HG03095 (cell line): ENCODE measurements at regions not wholly inside any gene's neighbourhood (a gene's known extent, or its start where the extent isn't known, plus 50 kb on each side); places are given as distances from the start of the nearest gene placed in this dataset.

ENCODE experiments used
- ATAC-seq: cut with Tn5 transposase; IDR thresholded peaks from one replicate; pipeline ENCODE4 v1.9.1; 2021; ENCODE audit warnings: moderate library complexity; ENCODE audit not compliant: unreplicated experiment

DNA sequence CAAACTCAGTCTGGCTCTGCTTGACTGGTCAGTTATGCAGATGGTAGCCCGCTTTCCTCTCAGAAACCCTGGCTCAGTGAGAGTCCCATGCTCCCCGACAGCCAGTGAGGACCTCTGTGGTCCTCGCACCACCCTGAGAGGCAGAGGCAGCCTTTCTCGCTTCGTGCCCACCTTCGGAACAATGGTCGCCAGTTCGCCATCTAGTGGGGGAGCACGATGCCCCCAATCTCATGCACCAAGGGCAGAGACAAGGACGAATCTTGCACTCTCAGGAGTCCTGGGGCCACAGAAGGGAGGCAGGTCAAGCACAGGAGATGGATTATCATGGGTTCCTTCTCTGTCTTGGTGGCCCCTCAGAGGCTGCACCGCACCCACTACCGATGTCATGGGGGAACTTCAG, 75.2 kb downstream of the RHCG start:
- no peak for ATAC-seq

DNA sequence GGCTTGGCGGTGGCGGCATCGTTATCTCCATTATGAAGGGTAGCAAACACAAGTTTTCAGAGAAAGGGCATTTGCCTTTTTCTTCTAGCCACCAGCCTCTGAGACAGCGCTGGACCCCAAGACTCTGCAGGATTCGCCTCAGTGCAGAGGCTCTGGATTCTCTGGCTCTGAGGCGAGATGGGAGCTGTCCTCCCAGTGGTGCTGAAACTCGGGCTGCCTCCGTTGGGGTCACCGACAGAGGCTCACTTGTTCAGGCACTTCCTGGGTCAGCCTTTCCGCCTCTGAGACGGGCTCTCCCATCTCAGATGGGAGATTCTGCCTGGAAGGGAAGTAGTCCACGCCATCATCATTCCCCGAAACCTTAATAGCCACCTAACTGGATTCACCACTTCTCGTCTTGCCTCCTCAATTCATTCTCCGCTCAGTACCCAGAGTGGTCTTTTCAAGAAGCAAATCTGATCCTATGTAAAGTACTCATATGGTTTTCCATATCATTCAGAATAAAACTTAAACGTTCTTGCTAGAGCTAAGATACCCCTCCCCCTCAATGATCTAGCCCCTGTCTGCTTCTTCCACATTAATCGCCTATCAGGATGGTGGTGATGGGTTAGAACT, 76.9 kb downstream of the RHCG start:
- no peak for ATAC-seq

DNA sequence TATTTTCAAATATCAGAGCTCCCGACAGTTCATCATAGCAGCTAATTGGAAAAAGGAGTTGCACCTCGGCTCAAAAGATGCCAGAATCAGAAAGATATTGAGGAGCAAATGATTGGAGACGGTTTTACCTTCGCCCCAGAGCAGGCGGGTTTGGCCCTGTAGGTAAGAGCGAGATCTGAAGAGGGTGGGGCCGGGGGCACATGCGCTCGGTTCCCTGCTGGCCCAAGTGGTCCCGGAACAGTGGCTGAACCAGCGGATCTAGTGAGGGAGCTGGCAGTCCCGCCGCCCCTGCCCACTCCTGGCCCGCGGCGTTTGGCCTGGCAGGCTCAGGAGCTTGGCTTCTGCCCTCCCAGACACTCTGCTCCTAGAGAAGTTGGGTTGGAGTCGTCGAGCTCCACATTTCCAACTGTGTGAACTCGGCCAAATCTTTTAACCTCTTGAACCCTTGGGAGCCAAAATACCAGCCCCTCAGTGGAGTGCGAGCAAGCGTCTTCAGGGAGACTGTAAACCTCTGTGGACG, 79.1 kb downstream of the RHCG start:
- no peak for ATAC-seq

DNA sequence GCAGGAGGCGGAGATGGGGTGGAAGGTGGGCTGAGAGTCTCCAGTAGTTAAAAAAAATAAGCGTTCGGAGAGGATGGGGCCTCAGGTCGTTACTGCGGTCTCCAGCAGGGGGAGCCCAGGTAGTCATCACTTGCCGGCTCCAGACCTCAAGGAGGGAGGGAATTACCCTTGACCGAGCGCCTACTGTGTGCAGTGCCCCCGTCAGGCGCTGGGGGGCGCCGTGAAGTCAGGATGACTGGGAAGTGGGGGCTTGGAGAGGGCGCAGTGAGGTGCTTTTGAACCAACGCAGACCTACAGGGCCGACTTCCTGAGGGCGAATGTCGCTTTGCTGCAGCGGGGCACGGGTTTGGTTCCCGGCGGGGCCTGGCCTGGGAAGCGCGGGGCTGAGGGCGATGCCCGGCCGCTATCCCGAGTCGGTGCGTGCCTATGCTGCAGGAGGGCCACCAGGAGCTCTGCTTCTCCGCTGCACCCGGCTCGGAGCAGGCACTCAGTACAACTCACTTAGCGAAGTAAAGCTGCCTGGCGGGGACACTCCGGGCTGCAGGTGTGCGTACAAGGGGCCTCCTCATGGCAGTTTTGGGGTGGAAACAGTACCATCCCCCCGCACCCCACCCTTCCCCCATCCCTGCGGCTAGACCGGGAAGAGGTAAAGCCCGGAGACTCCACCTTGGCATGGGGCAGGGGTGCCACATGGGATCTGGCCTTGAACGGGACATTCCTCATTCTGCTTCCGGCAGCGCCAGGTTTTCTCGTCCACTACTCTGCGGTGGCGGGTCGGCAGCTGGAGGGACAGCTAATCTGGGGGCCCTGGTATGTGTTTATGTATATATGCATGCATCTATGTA, 79.8 kb downstream of the RHCG start:
- peak; percentile 92 for ATAC-seq

DNA sequence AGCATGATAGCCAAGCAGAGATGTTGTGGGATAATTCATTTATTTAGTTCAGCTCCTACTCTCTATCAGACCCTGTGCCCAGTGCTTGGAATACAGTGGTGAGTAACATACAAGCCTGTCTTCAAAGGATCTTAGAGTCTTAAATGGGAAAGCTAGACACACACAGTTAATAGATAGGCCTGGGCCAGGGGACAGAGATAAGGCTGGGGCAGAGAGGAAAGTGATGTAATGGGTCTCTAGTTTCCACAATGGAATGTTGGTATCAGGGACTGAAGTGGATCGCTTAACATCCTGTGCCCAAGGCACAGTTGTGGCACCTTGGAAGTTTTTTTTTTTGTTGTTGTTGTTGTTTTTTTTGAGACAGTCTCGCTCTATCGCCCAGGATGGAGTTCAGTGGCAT, 79.9 kb upstream of the POLG start:
- ATAC-seq = no peak

DNA sequence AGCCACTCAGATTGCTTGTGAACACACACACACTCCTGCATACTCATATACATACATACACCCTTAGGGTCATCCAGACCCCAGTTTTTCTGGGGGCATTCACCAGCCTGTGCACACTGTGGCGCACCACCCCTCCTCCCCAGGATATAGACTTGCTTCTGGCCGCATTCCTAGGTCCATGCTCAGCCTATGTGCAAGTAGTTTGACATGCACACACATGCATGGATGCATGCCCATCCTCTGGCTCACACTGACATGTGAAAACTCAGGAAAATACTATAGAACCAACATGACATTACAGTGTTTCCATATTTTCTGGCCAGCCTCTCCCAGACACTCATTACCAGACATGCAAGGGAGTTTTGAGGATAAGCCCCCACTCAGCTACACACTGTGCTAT, 79.3 kb upstream of the POLG start:
- no peak for ATAC-seq

DNA sequence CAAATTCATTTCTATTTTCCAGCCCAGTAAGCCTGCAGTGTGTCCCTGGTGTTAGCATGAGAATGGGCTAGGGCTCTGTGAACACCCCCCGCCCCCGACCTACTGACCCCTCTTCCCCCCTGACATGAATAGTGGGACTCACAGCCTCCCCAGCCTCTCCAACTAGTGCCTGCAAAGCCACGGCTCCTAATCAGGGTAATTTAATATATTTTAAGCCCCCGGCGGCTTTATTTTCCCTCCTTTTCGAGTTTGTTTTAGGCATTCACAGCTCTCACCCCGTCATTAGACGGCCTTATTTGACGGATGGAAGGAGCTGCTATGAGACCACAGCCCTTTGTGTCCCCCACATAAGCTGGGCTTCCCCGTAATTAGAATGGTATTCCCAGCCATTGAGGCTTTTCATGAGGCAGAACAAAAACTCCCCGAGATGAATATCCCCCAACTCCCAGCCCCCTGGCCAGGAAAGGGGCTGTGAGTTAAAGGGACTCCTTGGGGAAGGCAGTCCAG, 78.3 kb upstream of the POLG start:
- ATAC-seq = no peak

DNA sequence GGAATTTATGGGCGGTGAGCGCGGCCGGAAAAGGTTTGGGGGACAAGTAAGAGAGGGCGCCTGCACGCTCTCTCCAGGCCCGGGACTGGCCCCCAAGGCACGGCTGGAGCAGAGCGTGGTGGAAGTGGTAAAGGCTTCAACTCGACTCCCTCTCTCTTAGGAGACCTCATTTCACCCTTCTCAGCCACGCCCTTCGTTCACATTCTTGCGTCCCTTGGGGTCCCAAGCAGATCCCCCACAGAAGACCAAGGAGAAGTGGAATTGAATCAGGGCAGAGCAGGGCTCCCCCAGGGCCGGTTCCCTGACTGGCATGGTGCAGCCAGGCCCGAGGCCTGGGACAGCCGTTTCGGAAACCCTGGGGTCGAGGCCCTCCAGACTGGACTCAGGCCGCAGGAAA, 75.4 kb upstream of the POLG start:
- no peak for ATAC-seq

DNA sequence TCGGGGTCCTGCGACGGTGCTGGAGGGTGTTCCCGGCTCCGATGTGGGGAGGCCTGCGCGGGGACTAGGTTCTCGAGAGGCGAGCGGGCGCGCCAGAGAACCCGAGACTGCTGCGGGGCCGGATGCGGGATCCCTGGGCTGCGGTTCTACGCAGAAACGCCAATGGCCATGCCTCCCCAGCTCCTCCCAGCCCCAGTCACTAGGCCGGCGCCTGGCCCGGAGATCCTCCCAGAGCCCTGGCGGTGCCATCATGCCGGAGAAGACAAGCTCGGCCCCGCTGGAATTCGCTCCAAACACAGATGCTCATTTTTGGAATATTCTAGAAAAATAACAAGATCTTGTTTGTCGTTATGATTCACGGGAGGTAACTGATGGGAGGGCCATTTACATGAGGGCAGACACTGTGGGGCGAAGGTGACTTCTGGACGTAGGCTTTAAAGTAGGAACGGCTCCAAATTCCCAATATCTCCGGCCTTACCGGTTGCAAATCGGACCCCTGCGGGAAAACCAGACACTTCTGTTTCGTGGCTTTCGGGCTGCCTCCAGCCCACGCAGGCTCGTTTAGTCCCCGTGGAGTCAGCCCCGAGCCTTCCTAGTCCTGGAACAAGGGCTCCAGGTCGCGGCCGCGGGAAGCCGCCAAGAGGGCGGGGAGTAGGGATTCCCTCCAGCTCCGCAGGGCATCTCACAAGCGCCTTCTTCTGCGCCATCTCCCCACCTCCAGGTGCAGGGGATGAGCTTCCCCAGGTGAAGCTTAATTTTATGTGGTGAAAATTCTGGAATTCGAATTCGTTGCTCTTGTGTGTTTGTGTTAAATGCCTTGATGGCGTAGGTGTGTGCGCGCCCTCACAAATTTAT, 74.8 kb upstream of the POLG start:
- ATAC-seq = no peak

DNA sequence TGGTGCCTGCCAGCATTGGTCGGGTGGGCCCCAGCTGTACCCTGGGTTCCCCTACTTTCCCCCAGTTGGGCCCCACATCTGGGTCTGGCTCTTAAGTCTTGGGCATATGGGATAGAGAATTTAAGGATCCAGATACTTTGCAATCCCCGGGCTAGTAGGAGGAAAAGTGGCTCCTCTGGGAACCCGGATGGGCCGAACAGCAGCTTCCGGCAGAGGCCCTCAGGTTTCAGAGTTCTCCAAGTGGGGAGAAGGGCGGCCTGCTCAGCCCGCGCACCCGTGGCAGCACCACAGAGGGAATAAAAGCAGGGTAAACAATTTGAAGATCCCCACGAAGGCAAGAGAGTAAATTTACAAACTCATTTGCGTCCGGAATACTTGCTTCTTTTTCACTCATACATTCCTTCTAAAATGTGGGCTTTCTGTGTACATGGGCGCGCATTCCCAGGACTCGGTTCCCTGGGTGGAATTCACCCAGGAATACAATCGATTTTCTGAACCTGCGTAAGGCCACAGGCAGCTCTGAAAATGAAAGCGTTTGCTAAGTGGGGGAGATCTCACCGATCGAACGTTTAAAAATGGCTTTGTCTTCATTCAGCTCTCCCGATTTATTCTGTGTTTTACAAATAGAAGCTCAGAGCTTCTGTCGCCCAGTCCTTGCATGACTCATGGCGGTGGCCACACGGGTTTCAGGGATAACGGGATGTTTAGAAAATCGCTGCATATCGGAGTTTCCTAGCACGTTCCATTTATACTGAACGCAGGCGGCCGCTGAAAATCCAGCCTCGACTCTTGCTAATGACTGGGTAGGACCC, 74.0 kb upstream of the POLG start:
- ATAC-seq = no peak

DNA sequence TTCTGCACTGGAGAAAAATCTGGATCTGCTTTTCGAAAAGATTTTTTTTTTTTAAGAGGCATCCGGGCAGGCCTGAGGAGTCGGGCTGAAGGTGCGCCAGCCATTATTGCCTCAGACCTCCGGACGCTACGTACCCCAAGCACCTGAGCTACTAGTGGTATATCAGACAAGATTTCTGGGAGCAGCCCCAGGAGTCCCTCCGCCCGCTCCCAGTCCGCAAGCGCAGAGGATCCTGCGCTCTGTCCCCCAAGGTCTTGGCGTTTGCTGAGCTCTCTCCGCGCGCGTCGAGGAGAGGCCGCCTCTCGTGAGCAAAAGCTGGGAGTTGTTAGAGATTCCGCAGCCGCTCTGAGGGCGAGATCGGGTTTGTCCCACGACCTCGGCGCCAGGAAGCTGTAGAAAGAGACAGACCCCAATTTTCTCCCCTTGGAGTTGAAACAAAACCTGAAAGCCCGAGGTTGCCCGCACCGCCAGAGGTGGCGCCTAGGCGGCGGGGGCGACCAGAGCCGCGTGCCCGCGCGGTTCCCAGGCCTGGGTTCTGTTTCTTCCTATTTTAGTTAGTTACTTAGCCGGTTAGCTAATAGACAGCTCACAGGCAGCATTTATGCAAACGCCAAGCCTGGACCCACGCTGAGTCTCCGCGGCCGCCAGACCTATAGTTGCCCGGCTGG, 72.5 kb upstream of the POLG start:
- no peak for ATAC-seq

DNA sequence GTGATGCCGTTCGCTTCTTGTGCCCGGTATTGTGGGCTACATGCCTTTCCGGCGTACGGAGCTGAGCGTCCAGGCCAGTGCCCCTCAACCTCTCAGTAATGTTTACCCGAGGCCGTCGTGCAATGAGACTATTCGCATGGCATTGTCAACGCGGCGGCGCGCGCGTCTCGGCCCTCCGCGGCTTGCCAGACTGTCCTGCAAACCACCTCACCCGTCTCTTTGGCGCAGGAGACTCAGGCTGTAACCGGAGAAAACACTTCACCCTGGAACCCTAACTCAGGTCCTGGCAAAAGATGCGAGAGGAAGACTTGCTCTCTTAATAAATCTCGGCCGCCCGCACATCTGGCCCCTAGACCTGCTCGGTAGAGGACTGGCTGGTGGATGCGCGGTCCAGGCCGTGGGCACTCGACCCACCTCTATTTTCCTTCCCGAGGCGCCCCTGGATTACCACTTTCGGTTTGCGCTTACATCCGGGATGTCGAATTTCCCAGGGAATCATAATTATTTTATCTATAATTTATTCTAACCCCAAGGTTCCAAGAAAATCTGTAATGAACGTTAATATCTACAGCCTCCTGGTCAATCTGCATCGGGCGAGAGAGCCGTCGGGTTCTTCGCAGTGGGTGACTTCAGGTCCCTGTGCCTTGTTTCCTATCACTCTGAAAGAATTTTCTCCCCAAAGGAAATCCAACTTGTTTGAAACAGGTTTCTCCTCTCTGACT, 71.8 kb upstream of the POLG start:
- ATAC-seq = no peak

DNA sequence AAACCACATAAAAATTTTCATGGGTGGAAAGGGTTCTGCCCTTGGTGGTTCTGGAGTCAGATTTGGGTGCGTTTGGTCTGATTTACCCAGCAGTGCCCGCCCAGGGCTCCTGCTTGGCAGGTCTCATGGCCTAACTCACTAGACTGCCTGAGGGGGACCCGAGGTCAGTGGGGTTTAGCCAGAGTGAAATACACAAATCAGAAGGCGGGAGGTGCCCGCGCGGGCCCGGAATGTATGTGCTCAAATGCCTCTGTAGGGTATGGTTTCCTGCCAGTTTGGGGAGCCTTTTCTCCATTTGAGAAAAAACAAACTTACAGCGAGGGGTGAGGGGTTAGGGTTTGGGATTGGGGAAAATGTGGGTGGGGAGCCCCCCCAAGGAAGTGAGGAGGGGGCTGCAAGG, 70.9 kb upstream of the POLG start:
- no peak for ATAC-seq

DNA sequence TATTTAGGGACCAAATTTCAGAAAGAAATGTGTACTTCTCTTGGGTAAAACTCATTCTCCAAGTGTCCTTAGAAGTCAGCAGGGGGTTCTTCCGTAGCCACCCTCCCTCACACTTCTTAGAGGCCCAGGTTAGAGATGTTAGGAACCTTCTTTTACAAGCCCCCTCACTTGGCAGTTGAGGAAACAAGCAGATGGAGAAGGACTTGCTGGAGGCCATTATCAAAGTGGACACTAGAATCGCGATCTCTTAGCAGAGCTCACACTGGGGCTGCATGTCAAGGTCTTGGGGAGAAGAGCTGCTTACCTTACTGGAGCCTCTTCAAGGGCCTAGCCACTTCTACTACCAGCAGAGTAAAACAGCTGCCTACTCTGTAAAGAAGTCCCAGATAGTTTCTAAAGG, 69.4 kb upstream of the POLG start:
- ATAC-seq = no peak

DNA sequence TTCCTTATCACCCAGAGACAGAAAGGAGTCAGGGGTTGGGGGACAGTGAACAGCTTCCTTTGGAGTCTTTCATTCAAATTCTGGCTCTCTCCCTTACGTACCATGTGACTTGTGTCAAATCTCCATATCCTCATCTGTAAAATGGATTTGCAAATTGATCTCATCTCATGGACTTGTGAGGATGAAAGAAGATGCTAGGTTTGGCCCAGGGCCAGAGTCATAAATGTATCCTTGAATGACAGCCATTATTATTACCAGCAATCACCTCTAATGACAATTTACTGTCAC, 67.8 kb upstream of the POLG start:
- ATAC-seq = no peak

DNA sequence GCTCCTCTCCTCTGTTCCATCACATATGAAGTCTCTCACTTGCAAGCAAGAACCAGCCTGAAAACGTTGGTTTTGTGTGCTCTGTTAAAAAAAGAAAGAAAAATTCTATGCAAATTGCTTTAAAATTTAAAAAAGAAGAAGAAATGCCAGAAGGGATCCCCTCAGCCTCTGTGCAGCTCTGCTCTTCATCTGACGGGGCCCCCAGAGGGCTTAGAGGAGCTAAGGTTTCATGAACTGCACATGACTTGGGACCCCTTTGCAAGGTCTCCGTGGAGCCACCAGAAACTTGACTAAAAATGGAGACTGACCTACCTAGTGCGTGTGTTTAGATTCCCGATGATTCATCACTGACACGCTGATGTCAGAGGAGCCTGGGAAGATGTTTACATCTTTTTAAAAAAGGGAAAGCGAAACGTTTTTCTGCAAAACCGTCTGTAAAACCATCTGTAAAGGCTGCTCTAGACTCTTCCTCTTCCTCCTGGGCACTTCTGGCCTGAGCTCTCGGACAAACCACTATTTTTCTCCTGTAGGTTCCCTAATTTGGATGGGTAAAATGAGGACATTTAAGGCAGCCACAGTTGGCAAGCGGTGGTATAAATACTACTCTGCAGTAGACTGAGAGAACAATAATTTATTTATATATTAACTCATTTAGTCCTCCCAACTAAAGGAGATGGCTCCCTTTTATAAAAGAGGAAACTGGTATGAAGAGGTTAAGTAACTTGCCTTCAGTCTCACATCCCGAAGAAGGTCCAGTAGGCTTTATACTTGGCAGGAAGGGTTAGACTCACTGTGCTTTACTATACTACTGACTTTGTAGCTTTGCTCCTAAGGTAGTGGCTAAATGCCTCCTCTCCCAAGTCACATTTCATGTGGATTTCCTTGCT, 67.2 kb upstream of the POLG start:
- ATAC-seq = no peak

DNA sequence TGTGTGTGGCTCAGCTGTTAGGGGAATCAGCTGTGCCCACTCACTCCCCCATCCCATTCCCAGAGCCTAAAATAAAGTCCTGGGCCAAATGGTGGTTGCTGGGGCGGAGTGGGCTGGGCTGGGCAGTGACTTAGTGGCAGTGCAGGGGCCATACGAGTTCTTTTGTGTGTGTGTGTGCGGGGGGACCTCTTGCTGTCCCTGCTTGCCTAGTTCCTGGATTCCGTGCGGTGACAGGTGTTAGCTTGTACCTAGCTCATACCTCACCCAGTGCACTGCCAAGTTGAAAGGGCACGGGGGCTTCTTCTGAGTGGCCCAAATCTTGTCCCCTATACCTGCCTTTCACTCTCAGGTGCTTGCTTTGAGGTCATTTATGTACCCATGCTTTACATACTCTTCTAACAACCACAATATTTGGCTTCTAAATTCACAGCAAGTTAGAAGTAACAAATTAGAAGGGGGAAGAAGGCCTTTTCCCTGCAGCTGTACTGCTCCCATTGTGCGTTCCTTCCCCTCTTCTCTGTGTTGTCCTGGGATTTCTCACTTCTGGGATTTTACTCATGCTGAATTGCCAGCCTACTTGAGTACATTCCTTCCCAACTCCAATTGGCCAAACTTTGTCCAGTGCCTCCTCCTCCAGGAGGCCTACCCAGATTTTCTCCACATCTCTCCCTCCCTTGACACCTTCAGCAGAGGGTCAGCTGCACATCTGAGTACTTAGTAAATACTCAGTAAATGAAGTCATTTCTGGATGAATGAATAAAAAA, 66.3 kb upstream of the POLG start:
- ATAC-seq = no peak
